GM18502 (cell line): ENCODE measurements at regions not wholly inside any gene's neighbourhood (a gene's known extent, or its start where the extent isn't known, plus 50 kb on each side); places are given as distances from the start of the nearest gene placed in this dataset.

Experiments used
- ATAC-seq: cut with Tn5 transposase; IDR thresholded peaks from one replicate; pipeline ENCODE4 v1.9.1; 2021; ENCODE audit warnings: mild to moderate bottlenecking; ENCODE audit not compliant: unreplicated experiment, poor library complexity

DNA sequence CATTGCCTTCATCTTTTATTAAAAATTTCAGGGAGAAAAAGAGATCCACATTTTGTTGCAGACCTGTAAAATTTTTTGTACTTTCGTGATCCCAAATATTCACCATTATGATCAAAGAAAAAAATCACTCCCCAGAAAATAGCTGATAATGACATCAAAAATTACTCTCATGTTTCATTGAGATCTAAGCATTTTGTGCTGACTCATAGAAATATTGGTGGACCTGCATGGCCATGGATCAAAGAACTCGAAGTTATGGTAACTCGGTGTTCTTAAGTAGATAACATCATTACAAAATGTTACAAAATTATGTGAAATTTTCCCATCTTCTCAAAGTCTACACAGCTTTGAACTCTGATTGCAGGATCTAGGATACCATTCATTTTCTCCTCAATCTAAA is 135.8 kb downstream of the PTGER3 start:
- no peak for ATAC-seq

DNA sequence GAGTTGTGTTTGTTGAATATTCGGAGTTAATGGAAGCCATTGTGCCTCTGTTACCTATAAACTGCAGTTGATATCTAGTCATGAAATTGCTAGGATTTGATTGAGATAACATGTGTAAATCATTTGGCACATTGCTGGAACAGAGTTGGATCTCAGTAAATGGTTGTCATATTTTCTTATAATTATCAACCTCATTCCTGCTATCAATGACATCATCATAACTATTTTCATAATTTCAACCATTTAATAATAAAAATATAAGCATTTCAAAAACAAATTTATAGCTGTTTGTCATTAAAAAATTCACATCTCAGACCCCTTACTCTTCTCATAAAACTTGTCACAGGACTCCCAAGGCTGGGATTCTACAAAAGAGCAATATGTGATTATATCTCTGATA is 133.4 kb downstream of the PTGER3 start:
- no peak for ATAC-seq

DNA sequence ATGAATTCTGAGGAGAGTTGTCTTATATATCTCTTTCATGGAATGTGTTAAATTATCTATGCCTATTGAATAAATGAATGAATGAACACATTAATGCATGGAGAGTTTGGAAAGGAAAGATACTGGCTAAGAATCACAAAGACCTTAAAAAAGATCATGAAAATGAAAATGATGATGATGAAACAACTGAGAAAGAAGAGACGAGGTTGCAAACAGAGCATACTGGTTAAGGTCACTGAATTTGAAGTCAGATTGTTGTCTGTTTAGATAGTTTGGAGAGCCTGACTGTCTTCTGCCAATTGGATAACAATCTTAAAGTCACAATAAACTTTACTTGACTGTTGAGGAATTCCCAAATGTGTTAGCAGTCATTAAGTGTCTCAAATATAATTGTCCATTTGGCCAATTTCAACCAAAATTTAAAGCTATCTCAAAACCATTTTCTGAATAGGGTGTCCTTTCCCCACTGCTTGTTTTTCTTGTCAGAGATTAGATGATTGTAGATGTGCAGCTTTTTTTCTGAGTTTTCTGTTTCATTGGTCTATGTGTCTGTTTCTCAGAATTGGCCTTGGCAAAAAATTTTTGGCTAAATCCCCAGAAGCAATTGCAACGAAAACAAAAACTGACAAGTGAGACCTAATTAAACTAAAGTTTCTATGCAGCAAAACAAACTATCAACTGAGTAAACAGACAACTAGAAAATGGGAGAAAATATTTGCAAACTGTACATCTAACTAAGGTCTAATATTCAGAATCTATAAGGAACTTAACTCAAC is 132.2 kb downstream of the PTGER3 start:
- no peak for ATAC-seq

DNA sequence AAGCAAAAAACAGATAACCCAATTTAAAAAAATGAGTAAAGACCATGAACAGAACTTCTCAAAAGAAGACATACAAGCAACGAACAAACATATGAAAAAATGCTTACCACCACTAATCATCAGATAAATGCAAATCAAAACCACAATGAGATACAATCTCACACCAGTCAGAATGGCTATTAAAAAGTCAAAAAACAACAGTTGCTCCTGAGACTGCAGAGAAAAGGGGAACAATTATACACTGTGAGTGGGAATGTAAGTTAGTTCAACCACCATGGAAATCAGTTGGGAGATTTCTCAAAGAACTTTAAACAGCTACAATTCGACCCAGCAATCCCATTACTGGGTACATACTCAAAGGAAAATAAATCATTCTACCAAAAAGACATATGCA is 131.6 kb downstream of the PTGER3 start:
- ATAC-seq = no peak

DNA sequence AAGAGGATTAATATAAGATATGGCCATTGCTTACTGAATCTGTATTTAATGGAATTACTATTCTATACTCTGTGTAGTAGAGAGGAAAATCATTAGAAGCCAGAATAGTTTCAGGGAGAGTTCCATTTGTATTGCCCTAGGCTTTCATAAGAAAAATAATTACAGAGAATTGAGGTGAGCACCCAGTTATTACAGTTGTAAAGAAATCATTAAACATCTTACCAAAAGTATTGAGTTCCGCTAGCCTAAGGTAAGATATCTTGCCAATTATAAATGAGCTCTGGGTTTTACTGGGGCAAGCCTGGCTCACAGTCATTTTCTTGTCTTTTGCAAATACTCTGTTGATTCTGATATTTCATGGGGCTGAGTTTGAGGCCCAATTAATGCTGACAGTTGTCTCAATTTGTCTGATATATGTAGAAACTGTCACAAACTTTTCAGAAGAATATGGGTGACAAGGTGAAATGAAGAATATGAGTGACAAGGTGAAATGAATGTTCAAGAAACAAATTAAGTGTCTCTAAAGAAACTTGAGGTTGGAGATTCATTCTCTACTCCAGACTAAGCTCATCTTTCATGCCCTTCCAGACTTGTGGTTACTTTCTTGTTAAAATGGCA is 127.8 kb downstream of the PTGER3 start:
- ATAC-seq = no peak
